Esophagus squamous epithelium (tissue), 5 donors: ENCODE measurements at regions not wholly inside any gene's neighbourhood (a gene's known extent, or its start where the extent isn't known, plus 50 kb on each side); places are given as distances from the start of the nearest gene placed in this dataset.

ENCODE experiments used
- DNase-seq: peaks from one replicate; lab custom pipeline; 2025; lab: John Stamatoyannopoulos, UW
- H3K27ac ChIP-seq, 4 donors: fragments of 200-600 bp; sonication (generic); one replicate each; pipeline ENCODE4 v1.5.1; 2016 to 2019; ENCODE audit warnings: mild to moderate bottlenecking in 1 of 4
- H3K27me3 ChIP-seq, 4 donors: fragments of 200-600 bp; sonication (generic); 1 replicate in 3 of 4; 2 replicates in 1 of 4; pipeline versions ENCODE4 v1.5.1 to v1.6.0; 2017 to 2021; ENCODE audit warnings: antibody characterized with exemption in 1 of 4
- H3K36me3 ChIP-seq, 3 donors: fragments of 200-600 bp; sonication (generic); one replicate each; pipeline ENCODE4 v1.5.1; 2016 to 2019
- H3K4me1 ChIP-seq, 3 donors: fragments of 200-600 bp; sonication (generic); one replicate each; pipeline ENCODE4 v1.5.1; 2017 to 2019
- H3K4me3 ChIP-seq, 4 donors: fragments of 200-600 bp; sonication (generic); 1 replicate in 3 of 4; 2 replicates in 1 of 4; pipeline ENCODE4 v1.5.1; 2016 to 2019; ENCODE audit warnings: mild to moderate bottlenecking in 2 of 4, moderate library complexity in 1 of 4
- H3K9me3 ChIP-seq, 3 donors: fragments of 200-600 bp; sonication (generic); one replicate each; pipeline ENCODE4 v1.5.1; 2016 to 2019
- POLR2A ChIP-seq, 4 donors: fragments of 450-650 bp; IDR thresholded peaks; one replicate each; pipeline ENCODE4 v1.6.1; 2017; ENCODE audit warnings: antibody characterized with exemption in 4 of 4, mild to moderate bottlenecking in 4 of 4, moderate library complexity in 3 of 4
- WGBS, 2 donors: methylation state at CpG; one replicate each; pipeline ENCODE4 v1.1.5; 2018; 5-methylcytosine and 5-hydroxymethylcytosine counted together
- intact Hi-C: fragments of 100-400 bp; cut with DNase I; formaldehyde crosslinking; loops from one replicate; pipeline ENCODE4 v1.15.0; 2022
- TF ChIP-seq, protein P1 (sequence below), 6 experiments: fragments of 450-650 bp in 4 of 6; fragments of 200-600 bp in 2 of 6; sonication (generic) in 2 of 6; IDR thresholded peaks; one replicate each; pipeline ENCODE4 v1.5.1; 2016 to 2019; ENCODE audit warnings: antibody characterized with exemption in 6 of 6, mild to moderate bottlenecking in 4 of 6, moderate library complexity in 4 of 6
- donor health status: DM: yes; HTN: yes; CAD: no.

DNA sequence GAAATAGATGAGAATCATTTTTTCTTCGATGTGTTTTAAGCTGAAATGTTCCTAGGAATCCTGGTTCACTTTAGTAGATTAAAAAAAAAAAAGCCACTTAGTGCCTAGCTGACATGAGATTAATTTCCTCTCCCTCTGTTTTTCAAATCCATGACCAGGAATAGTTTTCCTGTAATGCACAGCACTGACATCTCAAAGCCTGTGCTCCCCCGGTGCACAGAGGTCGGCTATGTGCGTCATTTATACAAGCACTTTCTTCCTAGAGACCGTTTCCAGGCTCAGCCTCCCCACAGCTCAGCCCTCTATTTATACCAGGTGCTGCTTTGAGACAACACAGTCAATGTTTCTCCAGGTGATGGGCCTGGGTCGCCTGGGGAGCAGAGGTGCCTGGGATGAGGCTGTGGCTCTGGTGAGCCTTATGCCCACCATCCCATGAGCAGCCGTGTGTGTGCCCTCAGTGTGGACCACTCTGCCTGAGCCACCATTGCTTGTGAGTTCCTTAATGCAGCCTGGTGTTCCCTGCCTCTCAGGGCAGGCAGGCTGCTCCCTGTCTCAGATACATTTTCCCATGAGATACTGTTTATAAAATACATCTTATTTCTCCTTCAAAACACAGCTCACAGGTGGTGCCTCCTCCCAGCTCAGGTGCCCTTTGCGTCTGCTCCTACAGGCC is 515.7 kb upstream of the HS6ST1 start:
- DNase-seq, result no peak
- Histone ChIP-seq H3K4me3 (no peak overlapping the region), H3K27ac (no peak overlapping the region), H3K4me1 (peaks cover 0 to 17% (median 0%) of the 10 kb centered on the region in 3 donors), H3K36me3 (no peaks in the 10 kb centered on the region), H3K9me3 (no peaks in the 10 kb centered on the region), H3K27me3 (peaks cover 0 to 9% (median 0%) of the 10 kb centered on the region in 4 donors)
- no peak for TF ChIP-seq POLR2A (IDR thresholded peaks at IDR 0.05)
- TF ChIP-seq, protein P1, sequence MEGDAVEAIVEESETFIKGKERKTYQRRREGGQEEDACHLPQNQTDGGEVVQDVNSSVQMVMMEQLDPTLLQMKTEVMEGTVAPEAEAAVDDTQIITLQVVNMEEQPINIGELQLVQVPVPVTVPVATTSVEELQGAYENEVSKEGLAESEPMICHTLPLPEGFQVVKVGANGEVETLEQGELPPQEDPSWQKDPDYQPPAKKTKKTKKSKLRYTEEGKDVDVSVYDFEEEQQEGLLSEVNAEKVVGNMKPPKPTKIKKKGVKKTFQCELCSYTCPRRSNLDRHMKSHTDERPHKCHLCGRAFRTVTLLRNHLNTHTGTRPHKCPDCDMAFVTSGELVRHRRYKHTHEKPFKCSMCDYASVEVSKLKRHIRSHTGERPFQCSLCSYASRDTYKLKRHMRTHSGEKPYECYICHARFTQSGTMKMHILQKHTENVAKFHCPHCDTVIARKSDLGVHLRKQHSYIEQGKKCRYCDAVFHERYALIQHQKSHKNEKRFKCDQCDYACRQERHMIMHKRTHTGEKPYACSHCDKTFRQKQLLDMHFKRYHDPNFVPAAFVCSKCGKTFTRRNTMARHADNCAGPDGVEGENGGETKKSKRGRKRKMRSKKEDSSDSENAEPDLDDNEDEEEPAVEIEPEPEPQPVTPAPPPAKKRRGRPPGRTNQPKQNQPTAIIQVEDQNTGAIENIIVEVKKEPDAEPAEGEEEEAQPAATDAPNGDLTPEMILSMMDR (IDR thresholded peaks at IDR 0.05), result no peak
- intact Hi-C loops, result no loop called here
- 70 to 73% methylated on average over 8 of the region's 8 CpGs for WGBS, 2 donors

DNA sequence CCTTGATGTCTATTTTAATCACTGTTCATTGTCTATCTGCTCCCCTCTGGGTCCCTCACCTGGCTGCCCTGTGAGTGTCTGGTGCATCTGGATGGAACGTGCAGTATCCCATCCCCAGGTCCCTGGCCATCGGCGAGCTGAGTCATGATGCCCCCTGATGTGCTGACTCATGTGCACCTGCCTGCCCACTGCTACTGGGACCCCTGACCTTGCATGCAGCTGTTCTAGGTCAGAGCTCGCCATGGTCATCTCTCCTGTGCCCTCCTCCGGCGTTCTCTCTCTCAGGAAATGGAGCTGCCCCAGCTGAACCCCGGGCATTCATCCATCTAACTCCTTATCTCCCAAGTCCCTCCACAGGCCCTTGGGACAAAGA is 516.2 kb upstream of the HS6ST1 start:
- H3K36me3 ChIP-seq, result no peaks in the 10 kb centered on the region
- no peak overlapping the region for H3K27ac ChIP-seq
- intact Hi-C loops, result no loop called here
- H3K27me3 ChIP-seq, result peaks cover 0 to 9% (median 0%) of the 10 kb centered on the region in 4 donors
- H3K4me1 ChIP-seq, result peaks cover 0 to 17% (median 0%) of the 10 kb centered on the region in 3 donors
- H3K9me3 ChIP-seq, result no peaks in the 10 kb centered on the region
- TF ChIP-seq, protein P1 (IDR thresholded peaks at IDR 0.05), result no peak
- no peak for TF ChIP-seq POLR2A (IDR thresholded peaks at IDR 0.05)
- 76 to 86% methylated on average over 4 to 7 of the region's 7 CpGs for WGBS, 2 donors
- no peak for DNase-seq
- no peak overlapping the region for H3K4me3 ChIP-seq

DNA sequence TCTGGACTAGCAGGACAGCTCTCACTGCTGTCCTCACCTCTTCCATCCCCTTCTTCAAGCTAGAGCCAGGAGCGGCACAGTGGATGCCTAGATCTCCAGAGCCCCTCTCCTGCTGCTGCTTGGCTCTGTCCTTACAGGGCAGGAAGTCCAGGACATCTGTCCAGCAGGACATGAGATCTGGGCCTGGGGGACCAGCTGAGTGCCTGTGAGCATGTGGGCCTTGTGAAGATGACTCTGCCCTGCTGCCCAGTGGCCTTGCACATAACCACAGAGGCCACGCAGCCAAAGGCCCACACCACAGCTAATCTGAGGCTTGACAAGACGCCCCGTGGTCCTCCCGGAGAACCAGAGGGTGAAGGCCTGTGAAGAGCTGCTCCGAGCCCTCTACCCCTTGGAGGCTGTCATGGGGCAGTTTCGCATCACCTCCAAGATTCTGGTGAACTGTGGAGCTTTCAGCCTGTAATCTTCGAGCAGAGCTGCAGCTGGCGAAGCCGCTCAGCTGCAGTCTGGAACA is 516.7 kb upstream of the HS6ST1 start:
- Histone ChIP-seq H3K9me3 (no peaks in the 10 kb centered on the region), H3K27ac (no peak overlapping the region), H3K27me3 (peaks cover 0 to 9% (median 0%) of the 10 kb centered on the region in 4 donors), H3K36me3 (no peaks in the 10 kb centered on the region), H3K4me3 (no peak overlapping the region), H3K4me1 (peaks cover 0 to 17% (median 0%) of the 10 kb centered on the region in 3 donors)
- DNase-seq, result no peak
- TF ChIP-seq, protein P1 (IDR thresholded peaks at IDR 0.05), result no peak
- TF ChIP-seq POLR2A (IDR thresholded peaks at IDR 0.05), result no peak
- WGBS, 2 donors, result 100% methylated on average over 1 to 4 of the region's 10 CpGs
- intact Hi-C loops, result no loop called here

DNA sequence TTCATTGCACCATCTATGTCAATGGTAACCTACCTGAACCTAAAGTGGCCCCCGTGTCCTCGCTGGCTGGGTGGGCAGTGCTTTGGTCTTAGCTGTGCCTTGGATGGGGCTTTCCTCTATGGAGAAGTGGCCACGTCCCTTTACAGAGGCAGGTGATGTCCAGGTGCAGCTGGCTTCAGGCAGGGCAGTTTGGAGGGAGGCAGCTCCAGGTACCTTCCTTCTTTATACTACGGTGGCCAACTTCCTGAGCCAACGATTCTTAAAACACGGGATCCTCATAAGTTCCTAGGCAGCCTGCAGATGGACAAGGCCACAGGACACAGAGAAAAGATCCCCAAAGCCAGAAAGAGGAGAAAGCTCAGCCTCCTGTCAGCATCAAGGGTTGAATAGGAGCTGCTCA is 517.3 kb upstream of the HS6ST1 start:
- intact Hi-C loops, result no loop called here
- 78 to 90% methylated on average over 3 to 6 of the region's 6 CpGs for WGBS, 2 donors
- H3K9me3 ChIP-seq, result no peaks in the 10 kb centered on the region
- H3K4me1 ChIP-seq, result peaks cover 0 to 17% (median 0%) of the 10 kb centered on the region in 3 donors
- H3K27ac ChIP-seq, result no peak overlapping the region
- H3K4me3 ChIP-seq, result no peak overlapping the region
- H3K36me3 ChIP-seq, result no peaks in the 10 kb centered on the region
- DNase-seq, result no peak
- TF ChIP-seq POLR2A (IDR thresholded peaks at IDR 0.05), result no peak
- TF ChIP-seq, protein P1 (IDR thresholded peaks at IDR 0.05), result no peak
- H3K27me3 ChIP-seq, result peaks cover 0 to 9% (median 0%) of the 10 kb centered on the region in 4 donors

DNA sequence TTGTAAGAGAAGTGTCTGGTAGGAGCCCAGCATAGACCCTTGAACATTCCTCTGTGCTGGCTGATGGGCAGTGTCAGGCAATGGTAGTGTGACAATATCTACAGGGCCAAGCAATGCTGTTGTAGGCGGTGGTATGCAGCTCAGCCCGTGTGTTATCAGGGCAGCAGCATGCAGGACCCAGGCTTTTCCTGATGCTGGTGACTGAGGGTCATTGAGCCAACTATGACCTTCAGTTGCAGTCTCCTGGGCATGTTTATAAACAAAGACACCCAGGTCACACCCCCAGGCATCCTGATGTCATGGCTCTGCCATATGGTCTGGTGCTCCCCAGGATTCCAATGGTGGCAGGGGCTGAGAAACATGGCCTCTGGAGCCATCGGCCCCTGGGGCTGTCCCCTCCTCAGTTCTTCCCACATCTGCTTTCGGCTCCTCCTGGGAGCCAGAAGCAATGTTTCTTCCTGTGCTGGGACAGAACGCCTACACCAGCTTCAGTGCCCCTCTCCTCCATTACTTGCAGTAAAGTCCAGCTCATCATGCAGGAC is 518.0 kb upstream of the HS6ST1 start:
- intact Hi-C loops, result no loop called here
- Histone ChIP-seq H3K27ac (no peak overlapping the region), H3K4me1 (peaks cover 0 to 17% (median 0%) of the 10 kb centered on the region in 3 donors), H3K9me3 (no peaks in the 10 kb centered on the region), H3K36me3 (no peaks in the 10 kb centered on the region), H3K27me3 (peaks cover 0 to 9% (median 0%) of the 10 kb centered on the region in 4 donors), H3K4me3 (no peak overlapping the region)
- WGBS, 2 donors, result 86 to 88% methylated on average over 3 to 4 of the region's 5 CpGs
- DNase-seq, result no peak
- no peak for TF ChIP-seq POLR2A (IDR thresholded peaks at IDR 0.05)
- TF ChIP-seq, protein P1 (IDR thresholded peaks at IDR 0.05), result no peak
